RWPE2 (cell line): ENCODE measurements at regions not wholly inside any gene's neighbourhood (a gene's known extent, or its start where the extent isn't known, plus 50 kb on each side); places are given as distances from the start of the nearest gene placed in this dataset.
"Not testable (repeated sequence)": the region's sequence is repeated elsewhere in the genome, so short reads cannot be mapped to it uniquely, and the experiment has no call there.

ENCODE experiments used
- ATAC-seq: fragments of 200-7000 bp; cut with Tn5 transposase; 3 replicates; pipeline ENCODE4 v1.9.1; 2021; ENCODE audit warnings: low read depth
- DNase-seq: peaks from one replicate; pipeline ENCODE4 v3.0.0-alpha.2; 2020; ENCODE audit warnings: low spot score
- H3K27ac ChIP-seq: fragments of 450-650 bp; 2 replicates; pipeline ENCODE4 v1.5.1; 2017; ENCODE audit warnings: mild to moderate bottlenecking; ENCODE audit not compliant: poor library complexity, severe bottlenecking
- H3K27me3 ChIP-seq: fragments of 250-450 bp; sonication (Bioruptor Pico); 2 replicates; pipeline ENCODE4 v1.5.1; 2021; ENCODE audit warnings: mild to moderate bottlenecking, moderate library complexity; ENCODE audit not compliant: insufficient read depth, poor library complexity, severe bottlenecking
- H3K36me3 ChIP-seq: fragments of 250-450 bp; sonication (Bioruptor Pico); 2 replicates; pipeline ENCODE4 v1.5.1; 2020; ENCODE audit warnings: low read depth, mild to moderate bottlenecking, moderate library complexity
- H3K4me1 ChIP-seq: fragments of 250-450 bp; sonication (Bioruptor Pico); 2 replicates; pipeline ENCODE4 v1.5.1; 2021; ENCODE audit warnings: mild to moderate bottlenecking, moderate library complexity; ENCODE audit not compliant: insufficient read depth, poor library complexity, severe bottlenecking
- H3K4me3 ChIP-seq: fragments of 250-450 bp; sonication (Bioruptor Pico); 2 replicates; pipeline ENCODE4 v1.5.1; 2021; ENCODE audit warnings: mild to moderate bottlenecking, moderate library complexity; ENCODE audit not compliant: severe bottlenecking
- H3K9me3 ChIP-seq: fragments of 250-450 bp; sonication (Bioruptor Pico); 2 replicates; pipeline ENCODE4 v1.5.1; 2021; ENCODE audit warnings: mild to moderate bottlenecking, moderate library complexity; ENCODE audit not compliant: severe bottlenecking
- TF ChIP-seq, protein P1 (sequence below): fragments of 450-650 bp; IDR thresholded peaks from one replicate; pipeline ENCODE4 v1.5.1; 2017; ENCODE audit warnings: mild to moderate bottlenecking, moderate library complexity; ENCODE audit not compliant: poor library complexity, severe bottlenecking

DNA sequence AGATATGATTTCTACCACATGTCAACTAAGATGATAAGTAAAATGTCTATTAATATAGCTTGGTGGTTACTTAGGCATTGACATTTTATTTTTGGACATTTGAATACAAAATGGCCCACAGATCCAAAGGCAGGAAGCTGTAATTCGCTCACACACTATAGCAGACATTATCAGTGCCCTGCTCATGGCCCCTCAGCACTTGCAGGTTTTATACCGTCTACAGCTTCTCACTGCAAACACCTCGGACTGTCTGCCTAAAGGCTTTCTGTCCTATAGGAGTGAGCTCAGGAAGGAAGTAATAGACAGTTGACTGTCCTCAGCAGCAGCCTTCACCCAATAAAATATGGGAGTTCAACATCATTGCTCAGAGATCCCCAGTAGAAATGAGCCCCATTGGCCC is 140.8 kb upstream of the RASA1 start:
- H3K4me1 ChIP-seq, result peaks cover 48% of the 10 kb centered on the region
- H3K36me3 ChIP-seq, result no peaks in the 10 kb centered on the region
- TF ChIP-seq, protein P1, sequence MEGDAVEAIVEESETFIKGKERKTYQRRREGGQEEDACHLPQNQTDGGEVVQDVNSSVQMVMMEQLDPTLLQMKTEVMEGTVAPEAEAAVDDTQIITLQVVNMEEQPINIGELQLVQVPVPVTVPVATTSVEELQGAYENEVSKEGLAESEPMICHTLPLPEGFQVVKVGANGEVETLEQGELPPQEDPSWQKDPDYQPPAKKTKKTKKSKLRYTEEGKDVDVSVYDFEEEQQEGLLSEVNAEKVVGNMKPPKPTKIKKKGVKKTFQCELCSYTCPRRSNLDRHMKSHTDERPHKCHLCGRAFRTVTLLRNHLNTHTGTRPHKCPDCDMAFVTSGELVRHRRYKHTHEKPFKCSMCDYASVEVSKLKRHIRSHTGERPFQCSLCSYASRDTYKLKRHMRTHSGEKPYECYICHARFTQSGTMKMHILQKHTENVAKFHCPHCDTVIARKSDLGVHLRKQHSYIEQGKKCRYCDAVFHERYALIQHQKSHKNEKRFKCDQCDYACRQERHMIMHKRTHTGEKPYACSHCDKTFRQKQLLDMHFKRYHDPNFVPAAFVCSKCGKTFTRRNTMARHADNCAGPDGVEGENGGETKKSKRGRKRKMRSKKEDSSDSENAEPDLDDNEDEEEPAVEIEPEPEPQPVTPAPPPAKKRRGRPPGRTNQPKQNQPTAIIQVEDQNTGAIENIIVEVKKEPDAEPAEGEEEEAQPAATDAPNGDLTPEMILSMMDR, result no peak
- H3K27ac ChIP-seq, result peak overlapping the region; percentile 98
- no peaks in the 10 kb centered on the region for H3K9me3 ChIP-seq
- DNase-seq (no peak), ATAC-seq (no peak)
- no peaks in the 10 kb centered on the region for H3K27me3 ChIP-seq
- no peak overlapping the region for H3K4me3 ChIP-seq

DNA sequence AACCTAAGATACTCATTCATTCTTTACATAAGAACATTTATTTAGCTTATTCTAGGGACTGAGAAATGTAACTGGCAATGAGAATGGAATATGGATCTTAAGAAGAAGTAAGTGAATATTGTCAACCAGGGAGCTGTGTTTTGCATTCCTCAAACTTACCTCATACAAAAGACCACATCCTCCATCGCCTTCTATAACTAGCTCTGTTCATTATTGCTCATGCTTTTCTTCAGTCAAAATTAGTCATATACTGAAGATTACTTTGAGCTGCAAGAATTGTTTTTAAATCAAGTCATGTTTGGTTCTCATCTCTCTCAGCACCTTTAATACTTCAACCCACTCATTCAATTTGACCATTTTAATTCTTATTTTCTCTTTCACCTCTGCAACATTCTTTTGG is 140.3 kb upstream of the RASA1 start:
- Histone ChIP-seq H3K9me3 (no peaks in the 10 kb centered on the region), H3K4me3 (no peak overlapping the region), H3K27me3 (no peaks in the 10 kb centered on the region), H3K4me1 (peaks cover 43% of the 10 kb centered on the region), H3K36me3 (no peaks in the 10 kb centered on the region), H3K27ac (peak overlapping the region; percentile 98)
- ATAC-seq, result peak; percentile 90
- no peak for DNase-seq
- TF ChIP-seq, protein P1, result no peak

DNA sequence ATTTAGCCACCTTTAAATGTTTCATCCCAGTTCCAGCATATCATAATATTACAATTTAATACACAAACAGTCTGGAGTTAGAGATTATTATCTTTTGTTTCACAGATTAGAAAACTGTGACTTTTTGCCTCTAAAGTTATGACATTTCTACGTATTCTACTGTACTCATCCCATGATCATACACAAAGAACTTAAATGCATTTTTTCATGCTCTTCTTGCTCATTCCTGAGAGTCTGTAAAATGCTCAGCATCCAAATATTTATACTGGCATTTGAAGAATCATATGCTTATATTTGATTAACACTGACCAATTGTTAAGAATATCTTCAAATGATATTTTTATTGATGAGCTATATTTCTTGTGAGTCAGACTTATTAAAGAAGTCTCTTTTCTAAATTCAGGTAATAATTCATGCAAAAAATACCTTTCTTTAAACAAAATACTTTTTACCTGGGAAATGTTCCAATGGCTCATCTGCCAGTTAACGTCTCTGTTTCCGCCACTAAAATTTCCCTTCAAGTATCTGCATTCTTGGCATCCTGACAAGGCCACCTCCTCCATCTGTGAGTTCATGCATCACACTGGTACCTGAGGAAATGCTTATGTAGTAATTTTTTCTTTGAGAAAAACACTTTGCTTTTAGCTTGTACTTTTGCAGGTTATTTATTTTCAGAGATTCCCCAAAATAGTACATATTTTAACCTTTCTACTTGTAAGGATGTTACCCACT is 139.6 kb upstream of the RASA1 start:
- Histone ChIP-seq H3K27ac (peak overlapping the region; percentile 98), H3K9me3 (no peaks in the 10 kb centered on the region), H3K36me3 (no peaks in the 10 kb centered on the region), H3K27me3 (no peaks in the 10 kb centered on the region), H3K4me1 (peaks cover 41% of the 10 kb centered on the region), H3K4me3 (no peak overlapping the region)
- TF ChIP-seq, protein P1, result no peak
- peak; percentile 61 for ATAC-seq
- peak; percentile 71 for DNase-seq

DNA sequence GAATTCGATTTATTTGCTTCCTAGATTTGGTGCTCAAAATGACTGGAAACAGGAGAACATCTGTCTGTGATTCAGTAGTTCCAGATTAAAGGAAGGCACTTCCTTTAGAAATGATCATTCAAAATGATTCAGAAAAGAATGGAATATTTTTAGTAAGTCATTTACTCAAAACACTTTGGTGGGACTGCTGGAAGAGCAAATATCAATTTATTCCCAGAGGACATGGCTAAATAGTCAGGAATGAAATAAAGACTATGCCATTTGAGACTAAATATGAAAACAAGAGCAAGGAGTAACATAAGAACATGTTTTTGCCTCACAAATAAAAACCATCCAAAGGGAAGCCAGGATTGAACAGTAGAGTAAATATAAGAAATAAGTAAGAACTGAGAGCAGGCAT is 138.6 kb upstream of the RASA1 start:
- Histone ChIP-seq H3K27ac (peak overlapping the region; percentile 98), H3K9me3 (no peaks in the 10 kb centered on the region), H3K4me3 (no peak overlapping the region), H3K27me3 (no peaks in the 10 kb centered on the region), H3K4me1 (peaks cover 37% of the 10 kb centered on the region), H3K36me3 (no peaks in the 10 kb centered on the region)
- DNase-seq (no peak), ATAC-seq (no peak)
- TF ChIP-seq, protein P1, result no peak

DNA sequence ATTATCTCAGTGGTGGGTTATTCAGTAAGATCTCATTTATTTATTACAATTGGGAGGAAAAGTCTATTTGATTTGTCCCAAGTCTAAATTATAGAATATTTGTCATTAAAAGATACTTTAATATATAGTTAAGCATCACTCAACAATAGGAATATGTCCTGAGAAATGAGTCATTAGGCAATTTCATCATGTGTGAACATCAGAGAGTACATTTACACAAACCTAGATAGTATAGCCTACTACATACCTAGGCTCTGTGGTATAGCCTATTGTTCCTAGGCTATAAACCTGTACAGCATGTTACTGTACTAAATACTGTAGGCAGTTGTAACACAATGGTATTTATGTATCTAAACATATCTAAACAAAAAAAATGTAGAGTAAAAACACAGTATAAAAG is 135.0 kb upstream of the RASA1 start:
- DNase-seq (no peak), ATAC-seq (peak; percentile 85)
- TF ChIP-seq, protein P1, result no peak
- Histone ChIP-seq H3K27ac (peak overlapping the region; percentile 12), H3K4me1 (peaks cover 21% of the 10 kb centered on the region), H3K27me3 (no peaks in the 10 kb centered on the region), H3K9me3 (no peaks in the 10 kb centered on the region), H3K36me3 (no peaks in the 10 kb centered on the region), H3K4me3 (no peak overlapping the region)

DNA sequence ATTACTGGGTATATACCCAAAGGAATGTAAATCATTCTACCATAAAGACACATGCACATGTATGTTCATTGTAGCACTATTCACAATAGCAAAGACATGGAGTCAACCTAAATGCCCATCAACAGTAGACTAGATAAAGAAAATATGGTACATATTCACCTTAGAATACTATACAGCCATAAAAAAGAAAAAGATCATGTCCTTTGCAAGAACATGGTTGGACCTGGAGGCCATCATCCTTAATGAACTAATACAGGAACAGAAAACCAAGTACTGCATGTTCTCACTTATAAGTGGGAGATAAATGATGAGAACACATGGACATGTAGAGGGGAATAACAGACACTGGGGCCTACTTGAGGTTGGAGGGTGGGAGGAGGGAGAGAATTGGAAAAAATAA is 133.2 kb upstream of the RASA1 start:
- not testable (repeated sequence) for ATAC-seq, H3K9me3 ChIP-seq, H3K4me3 ChIP-seq, H3K27ac ChIP-seq, H3K36me3 ChIP-seq, H3K27me3 ChIP-seq, DNase-seq
- H3K4me1 ChIP-seq, result peaks cover 16% of the 10 kb centered on the region
